HepG2 (cell line): ENCODE measurements at regions not wholly inside any gene's neighbourhood (a gene's known extent, or its start where the extent isn't known, plus 50 kb on each side); places are given as distances from the start of the nearest gene placed in this dataset.
"Not testable (repeated sequence)": the region's sequence is repeated elsewhere in the genome, so short reads cannot be mapped to it uniquely, and the experiment has no call there.

ENCODE experiments used
- ATAC-seq: fragments of 200-7000 bp; cut with Tn5 transposase; 3 replicates; pipeline ENCODE4 v1.9.1; 2020; ENCODE audit warnings: mild to moderate bottlenecking, moderate library complexity
- BruUV-seq: library from RNA; stranded (reverse); fragments of 400-500 nt; replicated peaks from 2 replicates; lab custom pipeline; 2021; lab: Mats Ljungman, UMichigan
- CTCF ChIA-PET: fragments of 300-600 bp; formaldehyde crosslinking; extraction: SDS; loops from one replicate; lab custom pipeline; 2021; ENCODE audit warnings: low total read pairs, inconsistent platforms, low intra/inter-chr PET ratio; lab: Yijun Ruan, JAX
- POLR2A ChIA-PET: fragments of 350-600 bp; sonication (Branson Sonifier 250); formaldehyde crosslinking; loops from one replicate; lab custom pipeline; 2020; ENCODE audit warnings: antibody characterized with exemption, inconsistent platforms; lab: Yijun Ruan, JAX
- DNase-seq: peaks from one replicate; pipeline ENCODE4 v3.0.0-alpha.2; 2015; ENCODE audit warnings: low spot score
- FAIRE-seq: peaks from 3 replicates; lab custom pipeline; 2011; peaks lifted over from hg19 to GRCh38; lab: Jason Lieb, UNC
- H2AFZ ChIP-seq: one replicate; pipeline ENCODE4 v1.6.1; 2011; ENCODE audit warnings: low read length, inconsistent platforms
- H3K27ac ChIP-seq: fragments of 300-600 bp; 3 replicates; pipeline ENCODE4 v1.8.0; 2011; ENCODE audit warnings: mixed run types, mild to moderate bottlenecking, mixed read lengths, low read length, inconsistent platforms; ENCODE audit not compliant: insufficient read depth; ENCODE audit errors: extremely low read length
- H3K27me3 ChIP-seq, 2 experiments: fragments of 200-600 bp in 1 of 2; 2 replicates in 1 of 2; 3 replicates in 1 of 2; pipeline versions ENCODE4 v1.6.0 to v1.8.0; 2011; ENCODE audit warnings: low read length in 2 of 2, mild to moderate bottlenecking in 2 of 2, moderate library complexity in 2 of 2, inconsistent platforms in 1 of 2; ENCODE audit not compliant: insufficient read depth in 2 of 2, control insufficient read depth in 1 of 2
- H3K36me3 ChIP-seq, 2 experiments: fragments of 200-600 bp in 1 of 2; replicated peaks in 1 of 2; 2 replicates in 1 of 2; 3 replicates in 1 of 2; pipeline versions ENCODE4 v1.5.1 to v1.8.0; 2011; ENCODE audit warnings: low read length in 2 of 2, inconsistent platforms in 1 of 2; ENCODE audit not compliant: insufficient read depth in 2 of 2, control insufficient read depth in 1 of 2
- H3K4me1 ChIP-seq: 2 replicates; pipeline ENCODE4 v1.5.1; 2012; ENCODE audit warnings: low read length, inconsistent platforms; ENCODE audit not compliant: insufficient read depth
- H3K4me2 ChIP-seq: 2 replicates; pipeline ENCODE4 v1.6.0; 2011; ENCODE audit warnings: low read depth, low read length, inconsistent platforms
- H3K4me3 ChIP-seq, 3 experiments: fragments of 200-600 bp in 1 of 3; sonication (generic), shearing (Covaris generic) in 1 of 3; replicated peaks in 1 of 3; 2 replicates each; pipeline ENCODE4 v1.5.1; 2011 to 2016; ENCODE audit warnings: low read length in 3 of 3, inconsistent platforms in 2 of 3, low read depth in 2 of 3, mild to moderate bottlenecking in 2 of 3, control low read depth in 1 of 3, mixed read lengths in 1 of 3; ENCODE audit not compliant: insufficient read depth in 1 of 3
- H3K79me2 ChIP-seq: one replicate; pipeline ENCODE4 v1.6.1; 2011; ENCODE audit warnings: low read length, inconsistent platforms; ENCODE audit not compliant: insufficient read depth
- H3K9ac ChIP-seq: 2 replicates; pipeline ENCODE4 v1.6.0; 2011; ENCODE audit warnings: mild to moderate bottlenecking, low read depth, low read length, inconsistent platforms; ENCODE audit not compliant: insufficient read depth
- H3K9me3 ChIP-seq: 2 replicates; pipeline ENCODE4 v1.5.1; 2012; ENCODE audit warnings: mild to moderate bottlenecking, low read length
- H4K20me1 ChIP-seq: 2 replicates; pipeline ENCODE4 v1.6.0; 2011; ENCODE audit warnings: inconsistent platforms, mild to moderate bottlenecking, low read length, moderate library complexity; ENCODE audit not compliant: insufficient read depth
- BCL6 ChIP-seq: IDR thresholded peaks from 2 replicates; pipeline ENCODE4 v1.6.1; 2016; ENCODE audit warnings: missing genetic modification reagents, missing compliant biosample characterization
- DPF2 ChIP-seq: sonication (generic); formaldehyde crosslinking; IDR thresholded peaks from 2 replicates; pipeline ENCODE4 v1.4.0; 2020; ENCODE audit warnings: mild to moderate bottlenecking, low read depth, missing genetic modification reagents, borderline replicate concordance
- JUND ChIP-seq: sonication (generic); formaldehyde crosslinking; IDR thresholded peaks from 2 replicates; pipeline ENCODE4 v1.8.0; 2022; ENCODE audit warnings: mild to moderate bottlenecking, missing genetic modification reagents
- PRDM10 ChIP-seq: sonication (generic); formaldehyde crosslinking; IDR thresholded peaks from 2 replicates; pipeline ENCODE4 v1.4.0; 2020; ENCODE audit warnings: low read depth, missing genetic modification reagents
- SRSF4 ChIP-seq: fragments of 200-400 bp; formaldehyde crosslinking; IDR thresholded peaks from one replicate; pipeline ENCODE4 v1.6.1; 2018; ENCODE audit warnings: mild to moderate bottlenecking, low read depth, low read length, moderate library complexity; ENCODE audit not compliant: poor library complexity, severe bottlenecking
- ZNF704 ChIP-seq: sonication (generic); formaldehyde crosslinking; IDR thresholded peaks from 2 replicates; pipeline ENCODE4 v1.8.1; 2023; ENCODE audit warnings: mild to moderate bottlenecking, inconsistent platforms, moderate library complexity, missing genetic modification reagents, borderline replicate concordance
- WGBS: methylation state at CpG from one replicate; pipeline ENCODE4 v1.1.6; 2017; ENCODE audit warnings: low lambda C conversion rate; 5-methylcytosine and 5-hydroxymethylcytosine counted together
- in situ Hi-C: cut with HindIII; loops from 2 replicates; pipeline ENCODE4 v1.10.0; 2017; ENCODE audit warnings: low pct_unique_long_range_greater_than_20kb; ENCODE audit not compliant: extremely low pct_ligation_motif_present
- intact Hi-C: fragments of 100-400 bp; cut with micrococcal nuclease; formaldehyde crosslinking; loops from one replicate; pipeline ENCODE4 v1.10.0; 2022; ENCODE audit not compliant: unreplicated experiment

- H3K4me1 ChIP-seq: no peaks in the 10 kb centered on the region
- H3K9me3 ChIP-seq: no peaks in the 10 kb centered on the region
- H4K20me1 ChIP-seq: no peaks in the 10 kb centered on the region
- in situ Hi-C loops (no loop called here), intact Hi-C loops (no loop called here)
- no peak overlapping the region for H3K9ac ChIP-seq
- no TSS peak for BruUV-seq
- no peak overlapping the region for H3K4me2 ChIP-seq
- peaks cover 0 to 3% of the 10 kb centered on the region in 2 experiments; a peak in 1 of 5 replicates for H3K27me3 ChIP-seq
- H3K36me3 ChIP-seq: no peaks in the 10 kb centered on the region
- POLR2A ChIA-PET: no interaction called here
- 9% methylated on average over 5 of the region's 5 CpGs for WGBS
- DNase-seq: no peak
- H2AFZ ChIP-seq: no peak overlapping the region
- no peak overlapping the region for H3K4me3 ChIP-seq
- TF ChIP-seq PRDM10 (CRISPR knock-in tag) (no peak), JUND (CRISPR knock-in tag) (no peak), DPF2 (CRISPR knock-in tag) (no peak), BCL6 (no peak), ZNF704 (CRISPR knock-in tag) (no peak), SRSF4 (no peak)
- H3K79me2 ChIP-seq: no peaks in the 10 kb centered on the region
- FAIRE-seq: no peak
- no peak for ATAC-seq
- no peak overlapping the region for H3K27ac ChIP-seq
- CTCF ChIA-PET: no interaction called here
Observed at GRCh38 chr12:112711507-112711906, 80.0 kb upstream of the RPH3A start.

GRCh38 chr12:112712751-112713150 is 78.8 kb upstream of the RPH3A start:
- H3K9me3 ChIP-seq, FAIRE-seq, H3K4me3 ChIP-seq, intact Hi-C loops, H3K27ac ChIP-seq, H3K9ac ChIP-seq, DNase-seq, CTCF ChIA-PET, H3K79me2 ChIP-seq, H3K27me3 ChIP-seq, POLR2A ChIA-PET, in situ Hi-C loops, H4K20me1 ChIP-seq, H2AFZ ChIP-seq, H3K4me2 ChIP-seq, H3K36me3 ChIP-seq, ATAC-seq, BruUV-seq, H3K4me1 ChIP-seq: not testable (repeated sequence)
- WGBS: 58% methylated on average over 2 of the region's 2 CpGs
